ENCODE measurements at regions not wholly inside any gene's neighbourhood (a gene's known extent, or its start where the extent isn't known, plus 50 kb on each side); places are given as distances from the start of the nearest gene placed in this dataset.

DNA sequence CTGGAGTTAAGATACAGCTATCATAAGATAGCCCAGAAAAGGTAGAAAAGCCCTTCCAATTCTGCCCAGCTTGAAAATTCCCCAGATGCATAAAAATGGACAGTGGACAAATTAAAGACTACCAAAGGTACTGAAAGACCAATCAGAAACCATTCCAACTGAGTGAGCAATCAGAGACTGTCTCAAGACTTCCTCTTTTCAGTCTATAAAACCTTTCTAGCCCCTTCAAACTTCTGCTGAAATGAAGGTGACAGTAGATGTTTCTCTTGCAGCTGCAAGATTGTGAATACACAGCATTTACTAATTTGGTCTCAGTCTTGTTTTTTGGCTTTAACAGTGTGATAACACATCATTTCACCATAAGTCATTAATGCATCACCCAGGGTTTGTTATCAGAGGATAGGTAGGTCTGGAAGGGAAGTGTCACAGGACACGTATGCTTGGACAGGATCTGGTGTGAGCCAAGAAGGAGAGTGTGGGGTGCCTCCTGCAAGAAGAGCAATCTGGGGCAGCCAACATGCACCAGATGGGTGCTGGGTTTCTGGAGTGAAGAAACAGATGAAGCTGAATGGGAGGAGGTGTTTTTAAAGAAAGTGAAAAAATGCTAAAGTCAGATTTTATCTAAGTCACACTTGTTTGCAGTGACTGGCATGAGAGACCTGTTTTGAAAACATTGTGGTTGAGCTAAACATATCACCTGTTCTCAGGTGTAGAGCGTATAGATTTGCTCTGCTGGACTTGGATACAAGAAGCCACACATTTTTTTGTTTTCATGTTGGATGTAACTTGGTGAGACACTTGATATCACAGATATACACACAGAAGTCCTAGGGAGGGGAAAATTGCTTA, 75.3 kb upstream of the DDX18 start:
- no peak for DNase-seq

DNA sequence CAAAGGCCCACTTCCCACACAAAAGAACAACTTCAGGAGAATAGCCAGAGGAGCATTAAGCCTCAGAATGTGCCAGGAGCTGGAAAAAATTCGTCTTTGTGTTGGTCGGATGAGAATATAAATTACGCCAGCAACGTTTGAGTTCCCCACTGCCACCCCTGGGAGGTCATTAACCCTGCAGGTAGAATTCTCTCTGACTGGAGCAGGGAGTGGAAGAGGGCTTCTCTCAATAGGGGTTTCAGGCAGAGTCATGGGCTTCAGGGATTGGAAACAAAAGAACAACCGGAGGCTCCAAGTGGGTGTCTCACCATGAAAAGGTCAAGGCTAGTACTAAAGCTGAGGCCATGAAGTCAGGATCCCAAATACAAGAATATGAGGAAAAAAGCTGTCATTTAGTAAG, 69.0 kb upstream of the DDX18 start:
- no peak for DNase-seq

DNA sequence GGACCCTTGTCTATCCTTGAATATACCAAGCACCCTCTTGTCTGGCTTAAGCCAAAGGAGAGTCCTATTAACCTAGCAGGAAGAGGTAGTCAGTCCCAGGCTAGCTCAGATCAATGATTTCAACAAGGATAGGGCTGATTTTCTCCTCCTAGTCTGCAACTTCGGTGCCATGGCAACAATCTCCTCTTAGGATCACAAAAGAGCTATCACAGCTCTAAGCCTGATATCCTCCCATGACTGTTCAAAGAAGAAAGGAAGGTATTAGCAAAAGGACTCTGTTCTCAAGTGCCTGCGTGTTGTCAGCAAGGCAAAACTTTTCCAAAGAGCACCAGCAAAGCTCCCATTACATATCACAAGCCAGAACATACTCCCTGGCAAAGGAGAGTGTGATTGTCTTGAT, 58.7 kb upstream of the DDX18 start:
- DNase-seq: peak; percentile 52

DNA sequence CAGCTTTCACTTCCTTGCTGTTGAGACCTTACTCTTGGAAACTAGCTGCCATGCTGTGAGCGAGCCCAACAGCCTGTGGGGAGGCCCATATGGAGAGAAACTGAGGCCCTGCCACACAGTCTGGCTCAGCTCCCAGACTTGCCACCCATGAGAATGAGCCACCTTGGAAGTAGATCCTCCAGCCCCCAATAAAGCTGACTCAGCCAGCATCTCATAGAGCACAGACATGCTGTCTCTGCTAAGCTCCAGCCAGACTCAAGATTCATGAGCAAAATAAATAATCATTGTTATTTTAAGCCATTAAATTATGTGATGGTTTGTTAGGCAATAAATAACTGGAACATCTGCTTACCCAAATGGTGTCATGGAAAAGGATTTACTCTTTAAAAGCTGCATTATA, 53.6 kb upstream of the DDX18 start:
- DNase-seq: no peak

DNA sequence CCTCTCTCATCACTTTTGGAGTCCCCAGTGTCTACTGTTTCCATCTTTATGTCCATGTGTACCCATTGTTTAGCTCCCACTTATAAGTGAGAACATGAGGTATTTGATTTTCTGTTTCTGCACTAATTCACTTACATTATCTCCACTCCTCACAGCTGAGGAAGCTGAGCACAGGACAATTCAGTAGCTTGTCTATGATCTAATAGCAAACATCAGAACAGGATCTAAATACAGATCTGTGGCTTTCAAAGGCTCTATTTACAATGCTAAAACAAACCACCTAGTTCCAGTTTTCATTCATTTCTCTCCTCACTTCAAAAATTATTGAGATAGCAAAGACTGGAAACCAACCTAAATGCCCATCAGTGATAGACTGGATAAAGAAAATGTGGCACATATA, 52.0 kb upstream of the DDX18 start:
- DNase-seq: no peak

DNA sequence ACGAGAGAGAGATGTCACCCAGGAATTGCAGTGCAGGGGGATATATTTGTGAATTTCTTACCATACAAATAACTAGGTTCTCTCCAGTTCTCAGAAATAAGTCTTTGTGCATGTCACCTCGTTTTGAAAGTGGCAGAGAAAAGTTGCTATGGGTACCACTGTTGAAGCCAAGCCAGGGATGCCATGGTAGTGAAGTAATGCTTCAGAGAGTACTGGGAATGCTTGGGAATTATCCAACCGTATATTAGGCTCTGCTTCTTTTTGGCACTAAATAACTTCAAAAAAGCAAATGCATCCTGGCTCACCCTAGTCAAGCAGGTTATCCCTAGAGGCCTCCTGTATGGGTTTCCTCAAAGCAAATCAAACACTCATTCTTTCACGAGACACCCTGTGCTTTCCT, 50.7 kb upstream of the DDX18 start:
- no peak for DNase-seq

All from islet precursor cell (in vitro differentiated cells).